ENCODE measurements at regions not wholly inside any gene's neighbourhood (a gene's known extent, or its start where the extent isn't known, plus 50 kb on each side); places are given as distances from the start of the nearest gene placed in this dataset.

DNA sequence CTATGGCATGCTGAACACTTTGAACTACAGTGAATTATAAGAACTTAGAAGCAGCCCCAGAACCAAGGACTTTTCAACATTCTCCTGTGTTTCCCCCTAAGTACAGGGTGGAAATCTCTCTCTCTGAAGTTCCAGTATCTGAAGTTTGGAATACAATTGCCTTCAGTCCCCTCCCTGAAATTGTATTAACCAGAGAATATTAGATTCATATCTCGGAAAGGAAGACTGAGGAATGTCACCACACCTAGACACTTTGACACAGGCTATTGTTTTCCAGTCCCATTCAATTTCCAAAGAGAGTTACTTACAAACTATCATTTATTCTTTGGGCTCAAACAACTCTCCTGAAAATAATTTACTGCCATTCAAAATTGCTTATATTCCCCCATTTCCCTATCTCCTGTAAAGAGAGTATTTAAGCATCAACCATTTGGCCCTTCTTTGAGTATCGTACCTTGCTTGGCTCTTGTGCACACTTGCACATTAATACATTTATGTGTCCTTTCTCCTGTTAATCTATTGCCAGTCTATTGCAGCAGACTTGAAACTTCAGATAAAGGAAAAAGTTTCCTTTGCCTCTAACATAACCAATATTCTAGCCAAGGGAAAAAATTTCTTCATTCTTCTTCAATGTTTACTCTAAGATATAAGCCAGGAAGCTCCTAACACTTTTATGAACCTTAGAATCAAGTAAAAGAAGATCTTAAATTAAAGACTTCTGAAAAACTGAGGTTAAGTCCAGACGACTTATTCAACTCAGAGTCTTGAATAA lies 402.4 kb upstream of the DDI1 start:
- no peak for DNase-seq (ENCODE audit: low spot score in 2 of 2)
- intact Hi-C loops (cut with DNase I; ENCODE audit: low total_unique reads), result no loop called here

DNA sequence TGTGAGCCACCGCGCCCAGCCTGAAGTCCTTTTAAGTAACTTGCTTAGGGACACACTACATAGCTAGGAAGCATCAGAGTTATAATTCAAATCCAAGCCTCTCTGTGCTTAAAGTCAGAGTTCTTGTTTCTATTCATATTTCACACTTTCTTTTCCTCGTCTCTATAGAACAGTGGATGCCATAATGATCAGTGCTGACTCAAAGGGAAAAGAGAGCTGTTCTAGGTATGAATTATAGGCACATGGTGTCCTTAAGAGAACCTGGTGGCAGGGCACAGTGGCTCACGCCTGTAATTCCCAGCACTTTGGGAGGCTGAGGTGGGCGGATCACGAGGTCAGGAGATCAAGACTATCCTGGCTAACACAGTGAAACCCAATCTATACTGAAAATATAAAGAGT lies 400.2 kb upstream of the DDI1 start:
- intact Hi-C loops (cut with DNase I; ENCODE audit: low total_unique reads), result no loop called here
- TF ChIP-seq, protein P1, sequence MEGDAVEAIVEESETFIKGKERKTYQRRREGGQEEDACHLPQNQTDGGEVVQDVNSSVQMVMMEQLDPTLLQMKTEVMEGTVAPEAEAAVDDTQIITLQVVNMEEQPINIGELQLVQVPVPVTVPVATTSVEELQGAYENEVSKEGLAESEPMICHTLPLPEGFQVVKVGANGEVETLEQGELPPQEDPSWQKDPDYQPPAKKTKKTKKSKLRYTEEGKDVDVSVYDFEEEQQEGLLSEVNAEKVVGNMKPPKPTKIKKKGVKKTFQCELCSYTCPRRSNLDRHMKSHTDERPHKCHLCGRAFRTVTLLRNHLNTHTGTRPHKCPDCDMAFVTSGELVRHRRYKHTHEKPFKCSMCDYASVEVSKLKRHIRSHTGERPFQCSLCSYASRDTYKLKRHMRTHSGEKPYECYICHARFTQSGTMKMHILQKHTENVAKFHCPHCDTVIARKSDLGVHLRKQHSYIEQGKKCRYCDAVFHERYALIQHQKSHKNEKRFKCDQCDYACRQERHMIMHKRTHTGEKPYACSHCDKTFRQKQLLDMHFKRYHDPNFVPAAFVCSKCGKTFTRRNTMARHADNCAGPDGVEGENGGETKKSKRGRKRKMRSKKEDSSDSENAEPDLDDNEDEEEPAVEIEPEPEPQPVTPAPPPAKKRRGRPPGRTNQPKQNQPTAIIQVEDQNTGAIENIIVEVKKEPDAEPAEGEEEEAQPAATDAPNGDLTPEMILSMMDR (IDR thresholded peaks at IDR 0.05), result no peak
- TF ChIP-seq POLR2A (IDR thresholded peaks at IDR 0.05) (no peak), POLR2AphosphoS5 (IDR thresholded peaks at IDR 0.05) (no peak)
- Histone ChIP-seq H3K9me3 (no peaks in the 10 kb centered on the region), H3K4me1 (no peaks in the 10 kb centered on the region), H3K36me3 (no peaks in the 10 kb centered on the region), H3K4me3 (no peak overlapping the region), H3K27me3 (no peaks in the 10 kb centered on the region), H3K27ac (no peak overlapping the region)
- DNase-seq (ENCODE audit: low spot score in 2 of 2), result no peak

More for the DNA sequence above, 402.4 kb upstream of the DDI1 start:
- Histone ChIP-seq H3K9me3 (no peaks in the 10 kb centered on the region), H3K36me3 (no peaks in the 10 kb centered on the region), H3K4me1 (no peaks in the 10 kb centered on the region), H3K27ac (no peak overlapping the region), H3K4me3 (no peak overlapping the region), H3K27me3 (no peaks in the 10 kb centered on the region)
- TF ChIP-seq POLR2A (IDR thresholded peaks at IDR 0.05) (no peak), POLR2AphosphoS5 (IDR thresholded peaks at IDR 0.05) (no peak)
- TF ChIP-seq, protein P1 (IDR thresholded peaks at IDR 0.05), result no peak

DNA sequence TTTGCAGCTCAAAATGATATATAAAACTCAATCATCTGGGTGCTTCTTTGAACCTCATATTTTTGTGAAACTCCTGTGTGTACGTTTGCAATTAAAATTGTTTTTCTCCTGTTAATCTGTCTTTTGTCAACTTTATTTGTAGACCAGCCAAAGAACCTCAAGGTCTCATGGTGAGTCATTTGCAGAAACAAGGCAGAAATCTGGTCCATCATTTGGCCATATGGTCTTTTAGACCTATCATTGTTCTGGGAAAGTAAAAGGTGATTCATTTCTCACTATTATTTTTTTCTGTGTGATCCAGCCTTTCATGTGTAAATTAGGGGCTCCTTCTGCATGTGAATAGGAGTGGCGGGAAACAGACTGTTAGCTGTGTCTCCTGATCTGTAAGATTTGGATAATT lies 399.1 kb upstream of the DDI1 start:
- no peaks in the 10 kb centered on the region for H3K36me3 ChIP-seq
- TF ChIP-seq POLR2AphosphoS5 (IDR thresholded peaks at IDR 0.05) (no peak), POLR2A (IDR thresholded peaks at IDR 0.05) (no peak)
- TF ChIP-seq, protein P1 (IDR thresholded peaks at IDR 0.05), result no peak
- intact Hi-C loops (cut with DNase I; ENCODE audit: low total_unique reads), result no loop called here
- H3K27ac ChIP-seq, result no peak overlapping the region
- H3K27me3 ChIP-seq, result no peaks in the 10 kb centered on the region
- no peak for DNase-seq (ENCODE audit: low spot score in 2 of 2)
- H3K4me3 ChIP-seq, result no peak overlapping the region
- H3K9me3 ChIP-seq, result no peaks in the 10 kb centered on the region
- no peaks in the 10 kb centered on the region for H3K4me1 ChIP-seq

DNA sequence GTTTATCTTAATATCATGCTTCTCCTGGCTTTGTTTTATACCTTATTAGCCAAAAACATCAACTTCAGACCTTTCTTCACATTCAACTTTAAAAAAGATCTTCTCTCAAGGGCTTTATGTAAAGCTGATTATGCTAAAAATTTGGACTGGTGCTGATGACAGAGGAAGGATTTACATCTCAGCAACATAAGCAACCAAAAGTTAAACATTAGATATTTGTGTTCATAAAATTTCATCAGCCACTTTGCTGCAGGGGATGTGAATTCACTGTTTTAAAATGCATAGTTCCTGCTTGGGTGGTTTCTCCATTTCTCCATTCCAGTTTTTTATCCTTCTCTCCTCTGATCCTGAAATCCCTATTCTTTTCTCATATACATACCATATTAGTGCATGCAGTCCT lies 398.6 kb upstream of the DDI1 start:
- intact Hi-C loops (cut with DNase I; ENCODE audit: low total_unique reads), result no loop called here
- DNase-seq (ENCODE audit: low spot score in 2 of 2), result no peak
- Histone ChIP-seq H3K9me3 (no peaks in the 10 kb centered on the region), H3K27me3 (no peaks in the 10 kb centered on the region), H3K4me3 (no peak overlapping the region), H3K27ac (no peak overlapping the region), H3K4me1 (no peaks in the 10 kb centered on the region), H3K36me3 (no peaks in the 10 kb centered on the region)
- TF ChIP-seq, protein P1 (IDR thresholded peaks at IDR 0.05), result no peak
- TF ChIP-seq POLR2AphosphoS5 (IDR thresholded peaks at IDR 0.05) (no peak), POLR2A (IDR thresholded peaks at IDR 0.05) (no peak)

DNA sequence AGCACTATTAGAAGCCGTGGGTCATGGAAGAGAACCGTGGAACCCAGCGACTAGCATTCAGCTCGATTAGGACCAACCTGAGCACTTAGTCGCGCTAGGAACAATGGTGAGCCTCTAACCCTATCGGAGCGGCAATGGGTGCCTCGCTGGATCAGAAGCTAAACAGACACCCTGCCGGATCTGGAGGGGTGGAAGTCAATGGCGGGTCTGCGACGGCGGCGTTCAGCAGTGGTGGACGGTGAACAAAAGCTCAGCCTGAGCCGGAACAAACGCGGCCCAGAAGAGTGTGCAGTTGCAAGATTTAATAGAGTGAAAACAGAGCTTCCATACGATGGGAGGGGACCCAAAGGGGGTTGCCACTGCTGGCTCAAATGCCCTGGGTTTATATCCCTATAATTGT lies 391.8 kb upstream of the DDI1 start:
- TF ChIP-seq, protein P1 (IDR thresholded peaks at IDR 0.05), result no peak
- TF ChIP-seq POLR2AphosphoS5 (IDR thresholded peaks at IDR 0.05), result no peak
- no peak for TF ChIP-seq POLR2A (IDR thresholded peaks at IDR 0.05)
- no peaks in the 10 kb centered on the region for H3K9me3 ChIP-seq
- no peaks in the 10 kb centered on the region for H3K36me3 ChIP-seq
- intact Hi-C loops (cut with DNase I; ENCODE audit: low total_unique reads), result no loop called here
- no peaks in the 10 kb centered on the region for H3K27me3 ChIP-seq
- H3K27ac ChIP-seq, result no peak overlapping the region
- H3K4me1 ChIP-seq, result no peaks in the 10 kb centered on the region
- no peak overlapping the region for H3K4me3 ChIP-seq
- DNase-seq (ENCODE audit: low spot score in 2 of 2), result no peak
